CD1c-positive myeloid dendritic cell (primary cell): ENCODE measurements at regions not wholly inside any gene's neighbourhood (a gene's known extent, or its start where the extent isn't known, plus 50 kb on each side); places are given as distances from the start of the nearest gene placed in this dataset.

Experiments used
- DNase-seq: peaks from one replicate; pipeline ENCODE4 v3.0.0-alpha.2; 2016; ENCODE audit errors: extremely low spot score

DNA sequence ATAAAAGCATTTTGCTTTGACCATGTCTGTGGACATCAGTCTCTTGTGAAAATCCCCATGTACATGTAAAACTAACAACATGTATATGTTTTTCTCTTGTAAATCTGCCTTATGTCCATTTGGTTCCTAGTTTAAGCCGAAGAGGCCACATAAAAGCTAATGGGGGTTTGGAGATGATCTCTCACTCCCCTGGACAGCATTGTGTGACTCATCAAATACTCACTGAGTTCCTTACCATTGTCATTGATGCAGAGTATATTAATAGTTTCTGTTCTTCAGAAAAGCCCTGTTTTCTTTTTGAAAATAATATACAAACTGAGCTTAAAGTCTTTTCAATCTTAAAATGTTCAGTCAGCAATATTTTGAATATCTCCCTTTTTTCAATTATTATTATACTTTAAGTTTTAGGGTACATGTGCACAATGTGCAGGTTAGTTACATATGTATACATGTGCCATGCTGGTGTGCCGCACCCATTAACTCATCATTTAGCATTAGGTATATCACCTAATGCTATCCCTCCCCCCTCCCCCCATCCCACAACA is 536.7 kb upstream of the HTR2A start:
- no peak for DNase-seq

DNA sequence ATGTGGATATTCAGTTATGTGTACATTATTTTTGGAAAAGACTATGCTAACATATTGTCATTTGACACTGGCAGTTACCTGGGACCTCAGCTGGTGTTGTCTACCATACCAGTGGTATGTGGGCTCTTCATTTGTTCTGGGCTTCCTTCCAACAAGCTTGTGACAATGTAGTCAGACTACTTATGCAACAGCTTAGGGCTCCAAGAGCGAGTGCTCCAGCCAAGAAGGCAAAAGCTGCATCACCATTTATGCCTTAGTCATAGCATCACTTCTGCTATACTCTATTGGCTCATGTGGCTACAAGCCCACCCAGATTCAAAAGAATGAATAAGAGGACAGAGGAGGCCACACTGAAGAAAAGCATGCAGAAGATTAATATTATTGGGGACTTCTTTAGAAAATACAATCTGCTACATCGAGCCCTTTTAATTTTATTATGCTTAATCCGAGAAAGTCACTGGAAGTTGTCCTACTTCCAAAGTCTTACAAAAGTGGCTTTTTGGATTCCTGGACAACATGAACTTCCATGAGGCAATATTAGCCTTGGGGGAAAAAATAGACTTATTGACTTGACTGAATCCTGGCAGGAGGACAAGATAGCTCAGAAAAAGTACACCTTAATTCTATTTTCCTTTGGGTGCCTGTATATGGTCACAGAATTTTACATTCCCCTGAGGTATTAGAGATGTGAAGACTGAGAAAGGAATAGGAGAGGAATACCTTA is 529.4 kb upstream of the HTR2A start:
- DNase-seq = no peak

DNA sequence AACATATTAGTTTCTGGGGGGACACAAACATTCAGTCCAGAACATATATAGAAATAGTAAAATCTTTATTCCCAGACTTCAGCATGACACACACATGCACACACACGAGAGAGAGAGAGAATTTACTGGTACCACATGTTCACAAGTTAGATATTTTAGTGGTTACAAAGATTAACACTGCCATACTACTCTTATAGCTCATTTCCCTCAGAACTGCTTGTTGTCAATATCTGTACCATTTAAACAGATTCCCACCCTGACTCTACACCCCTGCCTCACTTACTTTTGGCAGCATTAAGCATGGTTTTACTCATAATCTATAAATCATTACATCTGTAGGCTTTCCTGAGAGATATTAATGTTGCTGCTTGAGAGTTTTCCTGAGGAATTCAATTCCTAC is 524.7 kb upstream of the HTR2A start:
- no peak for DNase-seq

DNA sequence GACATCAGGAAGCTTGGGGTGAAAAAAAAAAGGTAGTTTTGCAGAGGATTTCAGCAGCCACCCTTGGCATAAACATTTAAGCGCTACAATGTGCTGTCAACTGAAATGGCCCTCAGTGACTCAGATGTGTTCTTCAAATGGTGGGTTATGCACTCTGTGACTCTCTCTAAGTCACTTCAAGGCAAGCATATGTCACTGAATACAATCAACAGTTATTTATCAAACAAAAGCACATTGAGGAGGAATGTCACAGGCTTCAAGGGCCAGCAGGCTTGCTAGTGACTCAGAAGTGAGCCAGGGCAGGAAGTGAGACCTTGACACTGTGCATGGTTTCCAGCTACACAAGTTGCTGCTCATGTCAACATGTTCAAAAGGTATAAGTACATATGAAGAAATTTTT is 523.7 kb upstream of the HTR2A start:
- DNase-seq = no peak

DNA sequence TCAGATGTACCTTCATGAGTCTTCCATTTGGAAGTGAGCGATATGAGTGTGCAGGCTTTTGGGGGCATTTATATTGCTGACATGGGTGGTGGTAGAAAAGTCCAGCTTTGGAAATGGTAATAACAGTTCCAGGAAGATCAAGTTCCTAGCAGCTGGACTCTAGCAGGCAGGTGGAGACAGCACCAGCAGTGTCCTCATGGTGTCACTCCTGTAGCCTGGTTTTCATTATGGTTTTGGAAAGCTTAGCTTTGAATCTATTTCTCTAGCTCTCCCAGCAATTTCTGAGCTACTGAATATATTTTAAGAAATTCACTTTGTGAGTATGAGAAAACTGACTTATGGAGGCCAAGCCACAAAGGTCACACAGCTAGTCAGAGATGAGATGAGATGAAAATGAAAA is 523.2 kb upstream of the HTR2A start:
- DNase-seq = no peak

DNA sequence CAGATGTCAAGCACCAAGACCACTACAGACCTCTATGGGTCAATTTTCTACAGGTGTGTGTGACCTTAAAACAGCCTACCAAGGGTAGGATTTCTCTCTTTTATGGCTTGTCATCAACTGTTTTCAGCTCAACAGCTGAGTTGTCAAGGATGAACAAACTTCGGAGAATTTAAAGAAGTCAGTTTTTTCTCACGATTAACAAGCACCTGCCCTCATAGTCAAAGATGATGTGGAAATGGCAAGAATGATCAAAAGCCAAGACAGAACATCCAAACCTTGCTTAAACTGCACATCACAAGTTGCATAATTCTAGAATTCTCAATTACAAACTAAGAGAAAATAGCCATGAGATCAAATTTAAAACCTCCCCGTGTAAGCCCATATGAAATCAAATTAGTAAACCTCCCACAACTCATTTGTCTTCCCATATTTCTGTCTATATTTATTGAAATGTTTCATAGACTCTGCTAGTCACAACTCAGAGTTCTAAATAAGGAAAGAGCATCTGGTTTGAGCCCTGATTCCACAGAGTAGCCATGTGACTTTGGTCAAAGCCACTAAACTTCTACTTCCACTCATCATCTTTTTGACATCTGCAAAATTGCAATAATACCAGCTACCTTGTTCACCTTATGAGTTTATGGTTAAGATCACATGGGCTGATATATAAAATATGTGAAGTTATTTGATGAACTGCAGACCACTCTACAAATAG is 521.5 kb upstream of the HTR2A start:
- DNase-seq = no peak

DNA sequence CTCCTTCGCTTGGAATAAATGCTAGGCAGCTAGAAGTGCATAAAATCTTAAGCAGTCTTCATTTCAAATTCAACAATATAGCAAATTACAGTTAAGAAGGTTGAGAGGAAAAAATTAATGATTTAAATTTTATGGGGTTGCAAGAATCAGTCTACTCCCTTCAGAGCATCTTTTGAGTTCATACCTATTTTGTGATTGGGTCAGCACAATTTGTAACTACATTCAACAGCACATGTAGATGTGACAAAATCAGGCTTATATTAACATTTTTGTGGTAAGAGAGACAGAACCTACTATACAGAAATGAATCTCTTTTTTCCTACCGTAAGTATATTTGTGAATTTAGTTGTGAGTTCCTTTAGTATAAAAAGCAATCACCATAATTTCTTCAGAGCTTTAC is 520.6 kb upstream of the HTR2A start:
- no peak for DNase-seq

DNA sequence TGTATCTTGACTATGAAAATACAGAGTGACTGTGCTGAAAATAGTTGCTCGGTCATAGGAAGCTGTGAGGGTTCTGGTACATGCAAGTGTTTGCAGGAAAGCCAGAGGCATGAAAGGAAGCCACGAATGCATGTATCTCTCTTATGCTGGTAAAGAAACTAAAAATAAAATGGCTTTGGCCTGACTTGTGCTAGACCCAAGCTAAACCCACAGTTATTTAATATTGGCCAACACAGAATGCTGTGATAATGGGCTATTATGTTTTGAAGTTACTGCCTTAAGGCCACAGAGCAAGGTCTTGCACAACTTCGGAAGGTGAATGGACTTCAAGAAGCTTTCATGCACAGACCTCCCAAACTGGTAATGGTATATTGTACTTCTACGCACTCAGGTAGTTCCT is 518.2 kb upstream of the HTR2A start:
- no peak for DNase-seq

DNA sequence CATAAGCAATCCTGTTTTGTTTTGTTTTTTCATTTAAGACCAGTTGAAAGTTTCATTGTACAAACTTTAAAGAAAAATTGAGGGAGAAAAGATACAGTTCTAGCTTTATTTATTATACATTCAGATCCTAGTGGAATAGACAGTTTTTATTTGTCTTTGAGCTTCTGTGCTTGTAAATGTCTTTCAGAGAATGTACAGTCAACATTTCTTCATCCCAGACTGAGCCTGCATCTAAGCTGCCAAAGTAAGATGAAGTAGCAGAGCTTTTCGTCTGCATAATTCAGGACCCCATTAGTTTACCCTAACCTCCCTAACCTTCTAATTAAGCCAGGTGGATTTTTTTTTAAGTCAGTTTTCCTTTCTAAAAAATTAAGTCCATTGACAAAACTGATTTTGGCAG is 516.7 kb upstream of the HTR2A start:
- no peak for DNase-seq

DNA sequence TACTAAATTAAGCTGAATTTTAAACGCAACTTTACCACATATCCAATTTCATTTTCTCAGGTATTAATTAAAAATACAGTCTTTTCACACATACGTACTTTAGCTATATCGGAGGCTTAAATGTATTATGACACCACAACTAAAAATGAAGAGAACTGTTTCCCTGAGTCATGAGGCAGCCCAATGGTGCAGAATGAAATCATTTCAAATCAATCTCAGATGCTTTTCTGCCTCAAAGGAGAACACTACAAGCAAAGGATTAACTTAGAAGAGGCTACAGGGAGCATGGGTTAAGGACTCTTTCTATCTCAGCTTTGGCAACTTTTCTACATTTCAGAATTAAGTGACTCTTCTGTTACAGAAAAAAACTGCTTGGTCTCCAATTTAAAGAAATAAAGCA is 516.3 kb upstream of the HTR2A start:
- no peak for DNase-seq

DNA sequence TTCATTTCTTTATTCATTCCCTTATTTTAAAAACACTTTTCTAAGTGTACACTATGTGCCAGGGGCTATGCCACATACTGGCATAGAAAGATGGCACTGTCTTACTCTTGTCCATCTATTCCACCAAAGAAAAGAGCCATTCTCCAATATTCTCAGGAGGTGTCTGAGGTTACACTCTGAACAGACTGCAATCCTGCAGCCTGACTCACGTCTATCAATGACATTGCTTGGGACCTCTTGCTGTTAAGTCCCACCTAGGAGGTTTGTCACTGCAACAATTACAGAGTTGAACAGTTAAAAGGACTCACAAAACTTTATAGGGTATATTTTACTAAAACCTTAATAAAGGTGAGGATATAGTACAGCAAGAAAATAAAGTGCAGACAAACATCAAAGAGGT is 512.9 kb upstream of the HTR2A start:
- DNase-seq = no peak

DNA sequence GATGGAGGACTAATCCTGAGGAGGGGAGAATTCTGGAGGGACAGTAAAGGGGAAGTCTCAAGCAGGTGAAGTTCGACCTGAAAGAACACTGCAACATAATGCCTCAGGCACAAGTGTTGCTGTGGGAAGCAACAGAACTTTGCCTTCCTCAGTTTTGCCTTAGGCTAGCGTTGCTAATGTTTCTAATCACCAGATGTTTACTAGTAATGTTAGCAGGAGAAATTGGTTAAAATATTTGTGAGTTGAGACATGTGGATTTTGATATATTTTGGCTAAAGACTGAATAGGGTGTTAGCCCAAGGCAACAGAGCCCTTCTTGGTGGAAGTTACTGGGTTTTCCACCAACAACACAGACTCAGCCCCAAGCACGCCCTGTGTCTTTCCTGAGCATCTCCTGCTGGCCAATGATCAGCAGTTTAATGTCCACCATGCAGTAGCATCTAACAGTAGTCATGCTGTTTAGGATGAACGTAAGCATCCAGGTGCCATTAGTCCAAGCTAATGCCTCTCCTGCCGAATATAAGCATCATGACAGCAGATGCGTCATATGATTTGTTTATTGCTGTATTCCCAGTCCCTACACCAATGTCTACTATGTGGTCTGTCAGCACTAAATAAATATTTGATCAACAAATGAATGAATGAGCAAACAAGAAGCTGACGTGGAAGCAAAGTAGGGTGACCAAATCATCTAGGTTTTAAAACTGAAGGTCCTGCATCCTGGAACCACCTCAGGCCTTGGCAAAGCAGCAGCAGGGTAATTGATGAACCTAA is 511.9 kb upstream of the HTR2A start:
- no peak for DNase-seq

DNA sequence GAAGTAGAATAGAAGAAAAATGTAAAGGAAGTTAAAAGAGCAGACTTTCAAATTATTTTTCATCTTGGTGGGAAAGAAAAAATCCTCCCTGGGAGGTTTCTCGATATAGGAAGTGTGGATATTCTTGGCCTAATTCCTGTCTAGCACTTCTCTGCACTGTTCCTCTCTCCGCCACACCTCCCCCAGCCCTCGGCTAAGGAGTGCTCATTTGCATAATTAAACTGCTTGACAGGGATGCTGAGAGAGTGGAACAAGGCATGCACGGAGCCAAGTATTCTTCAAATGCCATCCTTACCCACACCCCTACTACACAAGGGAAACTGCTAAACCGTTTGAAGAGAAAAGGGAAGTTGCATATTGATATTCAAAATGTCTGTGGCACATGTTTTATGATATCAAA is 511.0 kb upstream of the HTR2A start:
- DNase-seq = no peak

DNA sequence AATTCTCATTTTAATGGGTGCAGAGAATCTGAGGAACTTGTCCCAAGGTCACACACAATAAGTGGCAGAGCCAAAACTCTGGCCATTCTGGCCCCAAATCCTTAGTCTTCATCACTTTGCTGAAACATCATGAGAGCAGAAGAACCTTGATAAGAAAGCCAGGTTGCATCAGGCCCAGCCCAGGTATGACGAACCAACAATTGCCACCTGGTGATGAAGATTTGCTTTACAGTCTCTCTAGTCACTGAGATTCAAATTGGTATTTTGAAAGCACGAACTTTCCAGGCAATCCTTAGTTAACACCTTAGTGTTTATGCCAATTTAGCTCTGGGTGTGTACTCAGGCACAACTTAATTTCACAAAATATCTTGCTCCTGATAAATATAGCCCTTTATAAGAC is 502.7 kb upstream of the HTR2A start:
- DNase-seq = no peak

DNA sequence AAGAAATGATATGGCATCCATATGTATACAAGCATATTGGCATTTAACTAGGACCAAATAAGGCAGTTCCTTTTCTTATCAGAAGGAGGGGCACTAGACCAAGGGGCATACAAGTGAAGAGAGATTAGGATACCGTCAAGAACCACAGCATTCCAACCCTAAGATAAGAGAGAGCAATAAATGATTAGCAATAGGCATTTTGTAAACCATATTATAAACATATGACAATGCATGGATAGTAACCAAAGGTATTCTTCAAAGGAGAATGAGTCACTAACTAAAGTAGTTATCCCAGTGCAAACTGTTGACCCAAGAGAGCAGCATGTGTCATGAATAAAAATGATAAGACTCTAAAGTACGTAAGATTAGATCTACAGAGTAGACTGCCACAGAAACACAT is 500.9 kb upstream of the HTR2A start:
- no peak for DNase-seq

DNA sequence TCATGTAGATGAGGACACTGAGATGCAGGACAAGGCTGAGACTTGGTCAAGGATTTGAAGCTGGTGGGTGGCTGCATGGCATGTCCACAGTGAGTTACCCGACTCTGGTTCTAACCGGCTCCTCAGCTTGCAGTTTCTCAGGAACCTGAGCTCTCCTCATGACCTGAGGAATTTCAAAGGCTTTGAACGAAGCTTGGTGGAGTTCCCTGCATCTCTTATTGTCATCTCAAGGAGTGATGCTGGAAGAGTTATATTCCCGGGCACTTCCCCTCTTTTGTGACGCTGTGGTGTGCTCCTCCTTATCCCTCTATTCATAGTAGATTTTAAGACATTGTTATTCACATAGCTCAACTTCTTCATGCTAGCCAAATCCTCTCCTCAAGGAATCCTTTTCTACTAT is 500.1 kb upstream of the HTR2A start:
- DNase-seq = no peak

DNA sequence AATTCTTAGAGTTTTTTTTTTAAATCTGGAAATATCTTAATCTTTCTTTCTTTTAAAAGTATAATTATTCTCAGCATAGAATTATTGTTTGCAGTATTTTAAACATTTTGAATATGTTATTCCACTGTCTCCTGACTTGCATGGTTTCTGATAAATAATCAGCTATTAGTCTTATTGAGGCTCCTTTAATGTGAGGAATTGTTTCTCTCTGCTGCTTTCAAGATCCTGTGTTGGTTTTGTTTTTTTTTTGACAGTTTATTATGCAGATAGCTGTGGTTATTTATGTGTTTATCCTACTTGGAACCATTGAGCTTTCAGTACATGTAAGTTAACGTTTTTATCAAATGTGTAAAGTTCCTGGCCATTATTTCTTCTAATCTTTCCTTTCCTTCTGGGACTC is 477.9 kb upstream of the HTR2A start:
- DNase-seq = no peak

DNA sequence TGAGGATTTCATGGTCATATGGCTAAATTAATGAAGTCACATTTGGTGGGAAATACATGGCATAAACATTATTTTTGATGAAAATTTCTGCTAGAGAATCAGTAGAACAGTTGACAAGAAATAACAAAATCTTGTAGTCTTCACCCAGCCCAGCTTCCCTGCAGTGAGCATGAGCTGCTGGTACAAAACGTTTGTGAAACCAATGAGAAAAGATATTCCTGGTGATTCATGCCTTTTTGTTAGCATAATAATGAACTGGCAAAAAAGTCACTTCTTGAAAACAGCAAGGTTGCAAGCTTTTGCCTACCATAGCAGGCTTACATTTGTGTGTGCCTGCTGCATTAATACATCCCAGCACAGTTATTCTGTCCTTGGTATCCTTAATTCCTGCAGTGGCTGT is 475.9 kb upstream of the HTR2A start:
- DNase-seq = no peak

DNA sequence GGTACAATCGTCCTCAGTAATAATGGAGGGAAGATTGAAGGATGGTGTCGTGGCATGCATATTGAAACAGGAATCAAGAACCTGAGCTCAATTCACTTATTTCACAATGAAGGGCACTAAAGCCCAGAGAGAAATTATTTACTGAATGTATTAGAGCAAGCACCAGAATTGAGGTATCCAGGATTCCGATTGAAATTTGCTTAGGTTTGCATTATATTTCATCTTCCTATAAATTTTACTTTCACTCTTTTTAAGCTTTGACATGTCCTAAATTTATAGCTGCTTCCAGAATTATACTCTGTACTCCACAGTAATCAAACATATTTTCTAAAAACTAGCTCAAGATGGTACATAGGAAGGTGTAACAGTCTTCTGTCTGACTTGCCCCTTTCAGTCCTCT is 454.9 kb upstream of the HTR2A start:
- DNase-seq = no peak

DNA sequence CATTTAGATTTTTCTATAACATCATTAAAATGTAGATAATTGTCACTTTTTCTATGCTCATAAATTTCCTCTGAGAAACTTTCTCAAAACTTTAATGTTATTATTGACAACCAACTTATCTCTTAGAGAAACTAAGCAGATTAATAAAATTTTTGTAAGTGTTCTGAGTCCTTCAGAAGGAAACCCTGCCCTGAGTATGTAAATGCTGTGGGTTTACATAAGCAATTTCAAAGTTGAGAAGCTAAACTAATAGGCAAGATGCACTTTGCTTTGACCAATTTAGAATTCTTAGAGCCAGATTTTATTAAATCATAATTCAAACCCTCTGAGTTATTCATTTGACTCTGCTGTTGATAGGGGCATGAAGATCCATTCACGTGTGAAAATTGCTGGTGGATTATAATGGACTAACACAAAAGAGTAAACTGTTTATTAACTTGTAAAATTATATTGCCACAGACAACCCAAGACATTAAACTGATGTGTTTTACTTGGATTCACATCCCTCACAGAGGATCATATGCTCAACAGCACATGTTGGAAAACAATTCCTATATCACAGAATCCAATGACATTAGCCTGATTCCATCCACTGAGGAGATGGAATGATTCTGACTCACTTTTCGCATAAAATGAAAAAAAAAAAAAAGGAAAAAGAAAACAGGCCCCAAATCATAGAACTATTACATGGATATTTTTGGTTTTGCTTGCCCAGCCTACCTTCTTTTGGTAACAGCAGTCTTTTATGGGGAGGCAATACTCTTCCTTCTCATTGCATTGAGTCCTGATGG is 453.7 kb upstream of the HTR2A start:
- no peak for DNase-seq

DNA sequence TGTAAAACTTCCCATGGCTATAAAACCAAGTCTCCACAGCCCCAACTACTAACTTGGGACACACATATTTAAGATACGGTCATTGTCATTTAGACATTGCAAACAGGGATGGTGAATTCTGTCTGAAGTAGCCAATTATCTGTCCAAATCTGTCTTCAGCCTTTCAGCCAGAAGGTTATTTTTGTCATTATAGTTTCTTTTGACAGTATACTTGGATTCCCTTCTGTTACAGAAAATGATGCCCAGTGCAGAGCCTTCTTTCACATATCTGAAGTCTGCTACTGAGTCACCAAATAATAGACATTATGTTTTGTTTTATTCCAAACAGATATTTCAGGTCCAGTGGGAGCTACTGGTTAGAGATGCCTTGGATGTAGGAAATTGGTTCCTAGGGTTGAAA is 452.4 kb upstream of the HTR2A start:
- no peak for DNase-seq
